ENCODE measurements at regions not wholly inside any gene's neighbourhood (a gene's known extent, or its start where the extent isn't known, plus 50 kb on each side); places are given as distances from the start of the nearest gene placed in this dataset.

DNA sequence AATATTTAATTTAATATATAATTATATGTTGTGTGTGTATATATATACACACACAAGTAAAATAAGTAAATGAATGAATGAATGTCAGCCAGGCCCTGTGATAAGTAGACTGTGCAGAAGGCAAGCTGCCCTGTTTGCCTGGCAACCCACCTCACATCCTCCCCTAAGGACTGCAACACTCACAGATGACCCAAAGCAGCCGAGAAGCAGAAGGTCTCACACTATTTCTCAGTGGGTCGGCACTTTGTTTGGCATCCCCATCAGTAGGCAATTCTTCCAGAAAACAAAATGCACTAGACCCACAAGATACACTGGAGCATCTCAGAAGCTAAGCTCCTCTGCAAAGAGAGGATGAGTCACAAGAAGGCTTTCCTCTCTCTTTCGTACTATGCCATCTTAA, 152.1 kb upstream of the GRAMD2B start:
- DNase-seq (ENCODE audit: low read depth, low spot score) (no peak), ATAC-seq (no peak)
- H3K9me3 ChIP-seq (ENCODE audit: control insufficient read depth, insufficient read depth, low read depth, low read length) = no peaks in the 10 kb centered on the region
- BruUV-seq (replicated peaks) = no TSS peak
- TF ChIP-seq, protein P1, sequence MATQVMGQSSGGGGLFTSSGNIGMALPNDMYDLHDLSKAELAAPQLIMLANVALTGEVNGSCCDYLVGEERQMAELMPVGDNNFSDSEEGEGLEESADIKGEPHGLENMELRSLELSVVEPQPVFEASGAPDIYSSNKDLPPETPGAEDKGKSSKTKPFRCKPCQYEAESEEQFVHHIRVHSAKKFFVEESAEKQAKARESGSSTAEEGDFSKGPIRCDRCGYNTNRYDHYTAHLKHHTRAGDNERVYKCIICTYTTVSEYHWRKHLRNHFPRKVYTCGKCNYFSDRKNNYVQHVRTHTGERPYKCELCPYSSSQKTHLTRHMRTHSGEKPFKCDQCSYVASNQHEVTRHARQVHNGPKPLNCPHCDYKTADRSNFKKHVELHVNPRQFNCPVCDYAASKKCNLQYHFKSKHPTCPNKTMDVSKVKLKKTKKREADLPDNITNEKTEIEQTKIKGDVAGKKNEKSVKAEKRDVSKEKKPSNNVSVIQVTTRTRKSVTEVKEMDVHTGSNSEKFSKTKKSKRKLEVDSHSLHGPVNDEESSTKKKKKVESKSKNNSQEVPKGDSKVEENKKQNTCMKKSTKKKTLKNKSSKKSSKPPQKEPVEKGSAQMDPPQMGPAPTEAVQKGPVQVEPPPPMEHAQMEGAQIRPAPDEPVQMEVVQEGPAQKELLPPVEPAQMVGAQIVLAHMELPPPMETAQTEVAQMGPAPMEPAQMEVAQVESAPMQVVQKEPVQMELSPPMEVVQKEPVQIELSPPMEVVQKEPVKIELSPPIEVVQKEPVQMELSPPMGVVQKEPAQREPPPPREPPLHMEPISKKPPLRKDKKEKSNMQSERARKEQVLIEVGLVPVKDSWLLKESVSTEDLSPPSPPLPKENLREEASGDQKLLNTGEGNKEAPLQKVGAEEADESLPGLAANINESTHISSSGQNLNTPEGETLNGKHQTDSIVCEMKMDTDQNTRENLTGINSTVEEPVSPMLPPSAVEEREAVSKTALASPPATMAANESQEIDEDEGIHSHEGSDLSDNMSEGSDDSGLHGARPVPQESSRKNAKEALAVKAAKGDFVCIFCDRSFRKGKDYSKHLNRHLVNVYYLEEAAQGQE (IDR thresholded peaks at IDR 0.05; ENCODE audit: insufficient read depth in 1 of 2, low read depth in 2 of 2, low read length in 1 of 2) = no peak
- no peak for TF ChIP-seq POLR2AphosphoS5 (IDR thresholded peaks at IDR 0.05; ENCODE audit: low read depth, low read length)
- TF ChIP-seq, protein P2, sequence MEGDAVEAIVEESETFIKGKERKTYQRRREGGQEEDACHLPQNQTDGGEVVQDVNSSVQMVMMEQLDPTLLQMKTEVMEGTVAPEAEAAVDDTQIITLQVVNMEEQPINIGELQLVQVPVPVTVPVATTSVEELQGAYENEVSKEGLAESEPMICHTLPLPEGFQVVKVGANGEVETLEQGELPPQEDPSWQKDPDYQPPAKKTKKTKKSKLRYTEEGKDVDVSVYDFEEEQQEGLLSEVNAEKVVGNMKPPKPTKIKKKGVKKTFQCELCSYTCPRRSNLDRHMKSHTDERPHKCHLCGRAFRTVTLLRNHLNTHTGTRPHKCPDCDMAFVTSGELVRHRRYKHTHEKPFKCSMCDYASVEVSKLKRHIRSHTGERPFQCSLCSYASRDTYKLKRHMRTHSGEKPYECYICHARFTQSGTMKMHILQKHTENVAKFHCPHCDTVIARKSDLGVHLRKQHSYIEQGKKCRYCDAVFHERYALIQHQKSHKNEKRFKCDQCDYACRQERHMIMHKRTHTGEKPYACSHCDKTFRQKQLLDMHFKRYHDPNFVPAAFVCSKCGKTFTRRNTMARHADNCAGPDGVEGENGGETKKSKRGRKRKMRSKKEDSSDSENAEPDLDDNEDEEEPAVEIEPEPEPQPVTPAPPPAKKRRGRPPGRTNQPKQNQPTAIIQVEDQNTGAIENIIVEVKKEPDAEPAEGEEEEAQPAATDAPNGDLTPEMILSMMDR (IDR thresholded peaks at IDR 0.05) = no peak
- no peak for TF ChIP-seq TCF7L2 (IDR thresholded peaks at IDR 0.05; ENCODE audit: low read depth, low read length)
- TF ChIP-seq SIN3A (IDR thresholded peaks at IDR 0.05; ENCODE audit: borderline replicate concordance, insufficient read depth, low read depth, low read length) = no peak
- intact Hi-C loops (cut with micrococcal nuclease; ENCODE audit: unreplicated experiment) (no loop called here), in situ Hi-C loops (cut with HindIII; ENCODE audit: low pct_unique_long_range_greater_than_20kb, low sequenced_read_pairs) (no loop called here)
- H3K4me1 ChIP-seq (ENCODE audit: control insufficient read depth, insufficient read depth, low read length) = no peaks in the 10 kb centered on the region
- H3K4me3 ChIP-seq (ENCODE audit: low read depth in 2 of 2, low read length in 2 of 2) = no peak overlapping the region
- no peak overlapping the region for H3K27ac ChIP-seq (ENCODE audit: low read length)
- ChIA-PET POLR2A (no interaction called here), CTCF (no interaction called here)
- no peaks in the 10 kb centered on the region for H3K27me3 ChIP-seq (ENCODE audit: control insufficient read depth, insufficient read depth, low read length)
- H3K36me3 ChIP-seq (ENCODE audit: control insufficient read depth, insufficient read depth, low read length) = no peaks in the 10 kb centered on the region

DNA sequence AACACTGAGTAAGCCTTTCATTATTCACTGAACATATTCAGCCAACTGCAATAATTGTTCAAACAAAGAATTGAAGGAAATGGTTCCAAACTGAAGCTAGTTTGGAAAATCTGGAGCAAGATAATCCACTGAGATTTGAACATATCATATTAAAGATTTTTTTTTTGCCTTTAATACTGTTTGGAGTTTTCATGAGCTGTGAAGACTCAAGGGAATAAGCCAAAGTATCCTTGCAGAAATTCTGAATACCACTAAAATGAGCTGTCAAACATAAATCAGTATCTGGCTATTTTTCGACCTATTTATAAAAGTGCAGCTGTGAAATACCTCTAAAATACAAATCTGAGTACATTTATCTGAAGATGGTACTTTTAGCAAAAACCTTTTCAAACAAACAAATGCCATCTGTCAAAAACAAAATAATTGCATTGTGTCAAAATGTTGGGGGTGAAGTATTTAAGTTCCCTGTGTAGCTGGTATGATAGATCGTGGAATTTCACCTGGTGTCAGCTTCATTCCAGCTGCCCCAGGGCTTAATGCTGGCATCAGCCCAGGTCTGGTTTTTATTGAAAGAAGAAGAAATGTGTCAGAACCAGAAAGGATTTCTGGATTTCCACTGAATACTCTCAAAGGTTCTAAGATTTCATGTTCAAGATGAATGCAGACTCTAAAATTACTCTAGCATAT, 149.0 kb upstream of the GRAMD2B start:
- Histone ChIP-seq H3K27ac (ENCODE audit: low read length) (no peak overlapping the region), H3K27me3 (ENCODE audit: control insufficient read depth, insufficient read depth, low read length) (no peaks in the 10 kb centered on the region), H3K9me3 (ENCODE audit: control insufficient read depth, insufficient read depth, low read depth, low read length) (no peaks in the 10 kb centered on the region), H3K4me1 (ENCODE audit: control insufficient read depth, insufficient read depth, low read length) (no peaks in the 10 kb centered on the region), H3K36me3 (ENCODE audit: control insufficient read depth, insufficient read depth, low read length) (no peaks in the 10 kb centered on the region), H3K4me3 (ENCODE audit: low read depth in 2 of 2, low read length in 2 of 2) (no peak overlapping the region)
- in situ Hi-C loops (cut with HindIII; ENCODE audit: low pct_unique_long_range_greater_than_20kb, low sequenced_read_pairs) = no loop called here
- ChIA-PET POLR2A (no interaction called here), CTCF (no interaction called here)
- no peak for DNase-seq (ENCODE audit: low read depth, low spot score)
- TF ChIP-seq TCF7L2 (IDR thresholded peaks at IDR 0.05; ENCODE audit: low read depth, low read length) (no peak), SIN3A (IDR thresholded peaks at IDR 0.05; ENCODE audit: borderline replicate concordance, insufficient read depth, low read depth, low read length) (no peak), POLR2AphosphoS5 (IDR thresholded peaks at IDR 0.05; ENCODE audit: low read depth, low read length) (no peak)
- TF ChIP-seq, protein P1 (IDR thresholded peaks at IDR 0.05; ENCODE audit: insufficient read depth in 1 of 2, low read depth in 2 of 2, low read length in 1 of 2) = no peak
- TF ChIP-seq, protein P2 (IDR thresholded peaks at IDR 0.05) = no peak
- ATAC-seq = no peak
- no TSS peak for BruUV-seq (replicated peaks)
- intact Hi-C loops (cut with micrococcal nuclease; ENCODE audit: unreplicated experiment) = no loop called here
